GM12878 (cell line): ENCODE measurements at regions not wholly inside any gene's neighbourhood (a gene's known extent, or its start where the extent isn't known, plus 50 kb on each side); places are given as distances from the start of the nearest gene placed in this dataset.

Experiments used
- ATAC-seq: fragments of 200-7000 bp; cut with Tn5 transposase; 3 replicates; pipeline ENCODE4 v1.9.1; 2020; ENCODE audit warnings: mild to moderate bottlenecking, moderate library complexity
- BruUV-seq: library from RNA; stranded (reverse); fragments of 400-500 nt; replicated peaks from 2 replicates; lab custom pipeline; 2021; lab: Mats Ljungman, UMichigan
- CTCF ChIA-PET: fragments of 300-600 bp; sonication (Branson Sonifier 250); formaldehyde crosslinking; extraction: SDS; loops from one replicate; lab custom pipeline; 2021; ENCODE audit warnings: inconsistent platforms; lab: Yijun Ruan, JAX
- POLR2A ChIA-PET: fragments of 350-600 bp; formaldehyde crosslinking; extraction: SDS; loops from one replicate; lab custom pipeline; 2021; ENCODE audit warnings: inconsistent platforms; lab: Charles Lee
- RAD21 ChIA-PET: fragments of 300-600 bp; sonication (Branson Sonifier 250); formaldehyde crosslinking; loops from one replicate; lab custom pipeline; 2023; ENCODE audit warnings: antibody characterized with exemption; ENCODE audit not compliant: unreplicated experiment; lab: Charles Lee
- SMC1A ChIA-PET: fragments of 300-600 bp; sonication (Branson Sonifier 250); formaldehyde crosslinking; loops from one replicate; lab custom pipeline; 2023; ENCODE audit not compliant: unreplicated experiment, uncharacterized antibody; lab: Charles Lee
- DNase-seq: peaks from one replicate; pipeline ENCODE4 v3.0.0-alpha.2; 2011; ENCODE audit warnings: low read depth, low spot score
- FAIRE-seq: peaks from 3 replicates; lab custom pipeline; 2011; peaks lifted over from hg19 to GRCh38; lab: Jason Lieb, UNC
- H2AFZ ChIP-seq: 2 replicates; pipeline ENCODE4 v1.6.0; 2011; ENCODE audit warnings: low read depth, low read length, control low read depth; ENCODE audit not compliant: control insufficient read depth
- H3K27ac ChIP-seq: 2 replicates; pipeline ENCODE4 v1.5.1; 2011; ENCODE audit warnings: control low read depth; ENCODE audit not compliant: control insufficient read depth, insufficient read depth
- H3K27me3 ChIP-seq, 2 experiments: replicated peaks in 1 of 2; 2 replicates each; pipeline versions ENCODE4 v1.6.0 to v1.6.1; 2011; ENCODE audit warnings: low read length in 1 of 2; ENCODE audit not compliant: control insufficient read depth in 2 of 2, insufficient read depth in 2 of 2
- H3K36me3 ChIP-seq, 2 experiments: 2 replicates each; pipeline ENCODE4 v1.5.1; 2011; ENCODE audit warnings: low read length in 1 of 2; ENCODE audit not compliant: control insufficient read depth in 2 of 2, insufficient read depth in 2 of 2
- H3K4me1 ChIP-seq: 2 replicates; pipeline ENCODE4 v1.6.1; 2011; ENCODE audit warnings: mild to moderate bottlenecking, low read length, moderate library complexity, mixed read lengths; ENCODE audit not compliant: control insufficient read depth, insufficient read depth
- H3K4me2 ChIP-seq: 2 replicates; pipeline ENCODE4 v1.6.0; 2011; ENCODE audit warnings: control low read depth; ENCODE audit not compliant: control insufficient read depth, insufficient read depth
- H3K4me3 ChIP-seq: fragments of 200-600 bp; sonication (generic); 2 replicates; pipeline ENCODE4 v1.5.1; 2016
- H3K79me2 ChIP-seq: 2 replicates; pipeline ENCODE4 v1.6.0; 2011; ENCODE audit warnings: low read length; ENCODE audit not compliant: control insufficient read depth, insufficient read depth
- H3K9ac ChIP-seq: 2 replicates; pipeline ENCODE4 v1.8.0; 2011; ENCODE audit warnings: low read length, control low read depth, mixed read lengths; ENCODE audit not compliant: control insufficient read depth, insufficient read depth
- H3K9me3 ChIP-seq: replicated peaks from 3 replicates; pipeline ENCODE4 v1.5.1; 2011; ENCODE audit warnings: mild to moderate bottlenecking, low read length; ENCODE audit not compliant: control insufficient read depth, insufficient read depth
- H4K20me1 ChIP-seq: 2 replicates; pipeline ENCODE4 v1.6.0; 2011; ENCODE audit not compliant: control insufficient read depth, insufficient read depth
- ATF7 ChIP-seq: fragments of 450-650 bp; IDR thresholded peaks from 2 replicates; pipeline ENCODE4 v1.6.1; 2016; ENCODE audit warnings: low read depth, mild to moderate bottlenecking
- CBFB ChIP-seq: IDR thresholded peaks from 2 replicates; pipeline ENCODE4 v1.6.1; 2016; ENCODE audit warnings: antibody characterized with exemption, low read depth
- E4F1 ChIP-seq: fragments of 450-650 bp; IDR thresholded peaks from 2 replicates; pipeline ENCODE4 v1.6.1; 2018; ENCODE audit warnings: borderline replicate concordance, mild to moderate bottlenecking; ENCODE audit not compliant: partially characterized antibody
- EZH2 ChIP-seq: IDR thresholded peaks from 2 replicates; pipeline ENCODE4 v1.6.1; 2012; ENCODE audit warnings: low read depth, mild to moderate bottlenecking, control low read depth, inconsistent platforms, low read length, borderline replicate concordance; ENCODE audit not compliant: control insufficient read depth
- ZSCAN29 ChIP-seq: fragments of 450-650 bp; IDR thresholded peaks from 2 replicates; pipeline ENCODE4 v1.6.1; 2017; ENCODE audit warnings: mild to moderate bottlenecking, moderate library complexity
- WGBS: methylation state at CpG from one replicate; pipeline ENCODE4 v1.1.6; 2016; ENCODE audit warnings: low lambda C conversion rate; ENCODE audit not compliant: insufficient replicate concordance, insufficient coverage; ENCODE audit errors: missing lambda C conversion rate; 5-methylcytosine and 5-hydroxymethylcytosine counted together
- in situ Hi-C: fragments of 300-500 bp; cut with MboI; formaldehyde crosslinking; loops from 9 replicates; pipeline ENCODE4 v1.14.3; 2018; ENCODE audit warnings: mixed read lengths
- intact Hi-C: fragments of 100-400 bp; cut with micrococcal nuclease; formaldehyde crosslinking; loops from one replicate; pipeline ENCODE4 v1.14.2; 2022; ENCODE audit not compliant: unreplicated experiment

- no peak overlapping the region for H2AFZ ChIP-seq
- no TSS peak for BruUV-seq
- H3K9me3 ChIP-seq = no peaks in the 10 kb centered on the region; the same call in 2 of the 3 replicates
- 31% methylated on average over 5 of the region's 5 CpGs for WGBS
- intact Hi-C loops (no loop called here), in situ Hi-C loops (no loop called here)
- FAIRE-seq = no peak
- ChIA-PET POLR2A (no interaction called here), SMC1A (no interaction called here), CTCF (no interaction called here), RAD21 (no interaction called here)
- no peaks in the 10 kb centered on the region for H3K36me3 ChIP-seq
- no peak overlapping the region for H3K9ac ChIP-seq
- no peak for TF ChIP-seq ZSCAN29
- no peak for TF ChIP-seq CBFB
- no peak for TF ChIP-seq ATF7
- no peak for TF ChIP-seq EZH2
- TF ChIP-seq E4F1 = no peak
- H3K79me2 ChIP-seq = no peaks in the 10 kb centered on the region
- H3K27me3 ChIP-seq = no peaks in the 10 kb centered on the region
- DNase-seq = no peak
- H3K4me2 ChIP-seq = no peak overlapping the region
- no peaks in the 10 kb centered on the region for H4K20me1 ChIP-seq
- H3K27ac ChIP-seq = no peak overlapping the region
- H3K4me1 ChIP-seq = no peaks in the 10 kb centered on the region
- no peak for ATAC-seq
- no peak overlapping the region for H3K4me3 ChIP-seq
Observed at GRCh38 chr19:56953470-56953869, 112.9 kb upstream of the PEG3 start.
